Mucosa of descending colon (tissue), 3 donors: ENCODE measurements at regions not wholly inside any gene's neighbourhood (a gene's known extent, or its start where the extent isn't known, plus 50 kb on each side); places are given as distances from the start of the nearest gene placed in this dataset.

Source experiments
- ATAC-seq: fragments of 200-7000 bp; cut with Tn5 transposase; one replicate; pipeline ENCODE4 v1.9.1; 2020; ENCODE audit warnings: mild to moderate bottlenecking, moderate library complexity
- DNase-seq, 3 donors: peaks; one replicate each; pipeline ENCODE4 v3.0.0-alpha.2; 2020
- H3K36me3 ChIP-seq: fragments of 200-600 bp; one replicate; pipeline ENCODE4 v1.8.0; 2021; ENCODE audit warnings: low read depth, mild to moderate bottlenecking
- H3K4me1 ChIP-seq: fragments of 200-600 bp; one replicate; pipeline ENCODE4 v1.8.0; 2021; ENCODE audit warnings: low read depth, mild to moderate bottlenecking
- H3K4me3 ChIP-seq: fragments of 200-600 bp; one replicate; pipeline ENCODE4 v1.8.0; 2021; ENCODE audit warnings: mild to moderate bottlenecking
- H3K9me3 ChIP-seq: fragments of 200-600 bp; one replicate; pipeline ENCODE4 v1.8.0; 2021; ENCODE audit warnings: mild to moderate bottlenecking
- CTCF ChIP-seq: fragments of 200-600 bp; IDR thresholded peaks from one replicate; pipeline ENCODE4 v1.8.0; 2022; ENCODE audit warnings: antibody characterized with exemption, mild to moderate bottlenecking
- intact Hi-C, 2 donors: fragments of 100-400 bp; cut with DNase I in 1 of 2; cut with micrococcal nuclease in 1 of 2; formaldehyde crosslinking; loops; one replicate each; pipeline versions ENCODE4 v1.11.0 to v1.11.1; 2022; cut with DNase I, micrococcal nuclease
- donor health status: DM: no; HTN: no; CAD: no; lungs with moderate emphysema.
- donor health status: DM: no; HTN: no; CAD: no.
- donor health status: DM: no; HTN: yes; CAD: no.

- TF ChIP-seq CTCF, result no peak
- Histone ChIP-seq H3K4me3 (no peak overlapping the region), H3K9me3 (no peaks in the 10 kb centered on the region), H3K36me3 (no peaks in the 10 kb centered on the region), H3K4me1 (no peaks in the 10 kb centered on the region)
- DNase-seq (no peak), ATAC-seq (no peak)
- intact Hi-C loops, result no loop called here
Observed at GRCh38 chr1:87812871-87813577, 484.3 kb downstream of the LMO4 start.

- no peak for TF ChIP-seq CTCF
- intact Hi-C loops, result no loop called here
- no peaks in the 10 kb centered on the region for H3K36me3 ChIP-seq
- DNase-seq, result no peak
- no peak overlapping the region for H3K4me3 ChIP-seq
- no peaks in the 10 kb centered on the region for H3K9me3 ChIP-seq
- no peaks in the 10 kb centered on the region for H3K4me1 ChIP-seq
- ATAC-seq, result no peak
Observed at GRCh38 chr1:87814573-87814972, 485.9 kb downstream of the LMO4 start.

- Histone ChIP-seq H3K9me3 (no peaks in the 10 kb centered on the region), H3K4me3 (no peak overlapping the region), H3K36me3 (no peaks in the 10 kb centered on the region), H3K4me1 (no peaks in the 10 kb centered on the region)
- intact Hi-C loops, result no loop called here
- no peak for ATAC-seq
- DNase-seq, result no peak
- TF ChIP-seq CTCF, result no peak
Observed at GRCh38 chr1:87816646-87817045, 488.0 kb downstream of the LMO4 start.

- intact Hi-C loops, result no loop called here
- no peak for TF ChIP-seq CTCF
- no peak for DNase-seq
Observed at GRCh38 chr1:87820668-87821334, 492.1 kb downstream of the LMO4 start.

GRCh38 chr1:87821335-87821697, 492.6 kb downstream of the LMO4 start:
- no peaks in the 10 kb centered on the region for H3K4me1 ChIP-seq
- ATAC-seq, result no peak
- no peaks in the 10 kb centered on the region for H3K9me3 ChIP-seq
- no peak for TF ChIP-seq CTCF
- H3K36me3 ChIP-seq, result no peaks in the 10 kb centered on the region
- no peak for DNase-seq
- intact Hi-C loops, result no loop called here
- no peak overlapping the region for H3K4me3 ChIP-seq

More at GRCh38 chr1:87820668-87821334, 492.1 kb downstream of the LMO4 start:
- no peaks in the 10 kb centered on the region for H3K9me3 ChIP-seq
- ATAC-seq, result no peak
- no peaks in the 10 kb centered on the region for H3K4me1 ChIP-seq
- no peak overlapping the region for H3K4me3 ChIP-seq
- H3K36me3 ChIP-seq, result no peaks in the 10 kb centered on the region
